Neural progenitor cell (in vitro differentiated cells): ENCODE measurements at regions not wholly inside any gene's neighbourhood (a gene's known extent, or its start where the extent isn't known, plus 50 kb on each side); places are given as distances from the start of the nearest gene placed in this dataset.

Source experiments
- DNase-seq: peaks from one replicate; pipeline ENCODE4 v3.0.0-alpha.2; 2016; ENCODE audit warnings: low spot score
- H2AFZ ChIP-seq: fragments of 200-600 bp; sonication (generic); replicated peaks from 2 replicates; pipeline ENCODE4 v1.6.1; 2016; ENCODE audit warnings: antibody characterized with exemption
- H3F3A ChIP-seq: fragments of 200-600 bp; sonication (generic); 2 replicates; pipeline ENCODE4 v1.6.1; 2016; ENCODE audit warnings: antibody characterized with exemption, low read depth
- H3K27ac ChIP-seq: fragments of 200-600 bp; sonication (generic); 2 replicates; pipeline ENCODE4 v1.5.1; 2016; ENCODE audit warnings: mild to moderate bottlenecking
- H3K27me3 ChIP-seq: fragments of 200-600 bp; sonication (generic); 2 replicates; pipeline ENCODE4 v1.6.1; 2016; ENCODE audit warnings: mild to moderate bottlenecking, moderate library complexity
- H3K36me3 ChIP-seq: fragments of 200-600 bp; sonication (generic); 2 replicates; pipeline ENCODE4 v1.5.1; 2016
- H3K4me1 ChIP-seq: fragments of 200-600 bp; sonication (generic); 2 replicates; pipeline ENCODE4 v1.6.1; 2016; ENCODE audit warnings: mixed run types
- H3K4me2 ChIP-seq: fragments of 200-600 bp; sonication (generic); 2 replicates; pipeline ENCODE4 v1.6.1; 2016
- H3K4me3 ChIP-seq: fragments of 200-600 bp; sonication (generic); 2 replicates; pipeline ENCODE4 v1.5.1; 2016
- H3K79me2 ChIP-seq: fragments of 200-600 bp; sonication (generic); 2 replicates; pipeline ENCODE4 v1.6.1; 2016; ENCODE audit warnings: low read depth
- H3K9ac ChIP-seq: fragments of 200-600 bp; sonication (generic); 2 replicates; pipeline ENCODE4 v1.6.1; 2016
- H3K9me3 ChIP-seq: fragments of 200-600 bp; sonication (generic); 2 replicates; pipeline ENCODE4 v1.5.1; 2016; ENCODE audit warnings: low read depth
- H4K20me1 ChIP-seq: fragments of 200-600 bp; sonication (generic); 2 replicates; pipeline ENCODE4 v1.6.1; 2016; ENCODE audit warnings: low read depth
- H3K27ac Mint-ChIP-seq: 3 replicates; pipeline ENCODE4 v1.8.0; 2021; ENCODE audit warnings: mixed read lengths
- H3K27me3 Mint-ChIP-seq: 2 replicates; pipeline ENCODE4 v1.8.0; 2022; ENCODE audit warnings: low read depth, mild to moderate bottlenecking, inconsistent platforms, moderate library complexity, mixed read lengths; ENCODE audit not compliant: insufficient read depth
- H3K36me3 Mint-ChIP-seq: 3 replicates; pipeline ENCODE4 v1.8.0; 2021; ENCODE audit warnings: mixed read lengths
- H3K4me1 Mint-ChIP-seq: 3 replicates; pipeline ENCODE4 v1.8.0; 2021; ENCODE audit warnings: mixed read lengths
- H3K4me3 Mint-ChIP-seq: 3 replicates; pipeline ENCODE4 v1.8.0; 2021; ENCODE audit warnings: mild to moderate bottlenecking, moderate library complexity, mixed read lengths
- H3K9me3 Mint-ChIP-seq: 3 replicates; pipeline ENCODE4 v1.8.0; 2020; ENCODE audit warnings: mixed read lengths
- CTCF ChIP-seq: fragments of 200-600 bp; sonication (generic); IDR thresholded peaks from 2 replicates; pipeline ENCODE4 v1.5.1; 2017; ENCODE audit warnings: antibody characterized with exemption, mild to moderate bottlenecking
- EZH2 ChIP-seq: fragments of 200-600 bp; sonication (generic); IDR thresholded peaks from 2 replicates; pipeline ENCODE4 v1.6.1; 2017; ENCODE audit warnings: antibody characterized with exemption, mild to moderate bottlenecking, moderate library complexity
- EZH2phosphoT487 ChIP-seq: fragments of 200-600 bp; sonication (generic); IDR thresholded peaks from 2 replicates; pipeline ENCODE4 v1.6.1; 2017; ENCODE audit warnings: antibody characterized with exemption

GRCh38 chr21:19695796-19696195 lies 1292.2 kb upstream of the TMPRSS15 start:
- Histone ChIP-seq H3K4me1 (peaks cover 25% of the 10 kb centered on the region), H3K4me2 (no peak overlapping the region), H4K20me1 (no peaks in the 10 kb centered on the region), H3K9me3 (no peaks in the 10 kb centered on the region), H3F3A (peaks cover 13% of the 10 kb centered on the region), H3K4me3 (no peak overlapping the region), H2AFZ (no peak overlapping the region), H3K79me2 (no peaks in the 10 kb centered on the region), H3K27ac (no peak overlapping the region), H3K9ac (no peak overlapping the region), H3K36me3 (no peaks in the 10 kb centered on the region), H3K27me3 (no peaks in the 10 kb centered on the region)
- TF ChIP-seq EZH2 (no peak), EZH2phosphoT487 (no peak), CTCF (no peak)
- no peaks in the 10 kb centered on the region for H3K36me3 Mint-ChIP-seq
- no peaks in the 10 kb centered on the region for H3K9me3 Mint-ChIP-seq
- no peak for DNase-seq
- peaks cover 17% of the 10 kb centered on the region for H3K4me1 Mint-ChIP-seq
- no peak overlapping the region for H3K4me3 Mint-ChIP-seq
- no peaks in the 10 kb centered on the region for H3K27me3 Mint-ChIP-seq
- H3K27ac Mint-ChIP-seq = no peak overlapping the region

GRCh38 chr21:19700476-19700875 lies 1296.9 kb upstream of the TMPRSS15 start:
- Histone ChIP-seq H3K4me1 (peaks cover 5% of the 10 kb centered on the region), H4K20me1 (no peaks in the 10 kb centered on the region), H3K4me2 (no peak overlapping the region), H3K27ac (no peak overlapping the region), H3K9ac (no peak overlapping the region), H3K36me3 (no peaks in the 10 kb centered on the region), H3K27me3 (no peaks in the 10 kb centered on the region), H3K79me2 (no peaks in the 10 kb centered on the region), H3K9me3 (no peaks in the 10 kb centered on the region), H3K4me3 (no peak overlapping the region), H3F3A (no peaks in the 10 kb centered on the region), H2AFZ (no peak overlapping the region)
- H3K27ac Mint-ChIP-seq = no peak overlapping the region
- no peak for DNase-seq
- H3K4me1 Mint-ChIP-seq = peaks cover 6% of the 10 kb centered on the region
- H3K4me3 Mint-ChIP-seq = no peak overlapping the region
- no peaks in the 10 kb centered on the region for H3K27me3 Mint-ChIP-seq
- no peaks in the 10 kb centered on the region for H3K9me3 Mint-ChIP-seq
- H3K36me3 Mint-ChIP-seq = no peaks in the 10 kb centered on the region
- TF ChIP-seq CTCF = no peak
- TF ChIP-seq EZH2 = no peak
- TF ChIP-seq EZH2phosphoT487 = no peak

GRCh38 chr21:19702726-19703125 lies 1295.5 kb upstream of the NCAM2 start:
- Histone ChIP-seq H3K4me1 (no peaks in the 10 kb centered on the region), H2AFZ (no peak overlapping the region), H3K36me3 (no peaks in the 10 kb centered on the region), H3K9me3 (no peaks in the 10 kb centered on the region), H3K4me2 (no peak overlapping the region), H3F3A (no peaks in the 10 kb centered on the region), H3K9ac (no peak overlapping the region), H3K4me3 (no peak overlapping the region), H3K27me3 (no peaks in the 10 kb centered on the region), H3K79me2 (no peaks in the 10 kb centered on the region), H4K20me1 (no peaks in the 10 kb centered on the region), H3K27ac (no peak overlapping the region)
- Mint-ChIP-seq H3K27me3 (no peaks in the 10 kb centered on the region), H3K36me3 (no peaks in the 10 kb centered on the region), H3K4me3 (no peak overlapping the region), H3K27ac (no peak overlapping the region), H3K4me1 (no peaks in the 10 kb centered on the region), H3K9me3 (peaks cover 6% of the 10 kb centered on the region)
- no peak for TF ChIP-seq CTCF
- no peak for TF ChIP-seq EZH2phosphoT487
- TF ChIP-seq EZH2 = no peak
- no peak for DNase-seq

DNA sequence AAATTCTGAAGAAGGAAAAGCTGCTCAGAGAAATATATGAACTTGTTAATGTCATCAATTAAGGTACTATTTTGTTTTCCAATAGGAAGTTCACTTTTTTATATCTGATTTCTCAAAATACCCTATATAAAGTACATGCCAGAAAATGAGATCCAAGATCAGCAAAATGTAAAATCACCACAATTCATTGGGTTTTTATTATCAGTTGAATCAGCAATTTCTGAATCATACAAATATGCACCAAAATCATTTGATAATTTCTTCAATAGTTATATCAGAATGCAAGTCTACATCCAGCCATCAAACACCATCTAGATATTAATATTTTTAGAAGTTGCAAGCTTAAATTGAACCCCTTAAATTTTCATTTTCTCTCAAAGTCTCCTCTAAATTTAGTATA lies 1293.4 kb upstream of the NCAM2 start:
- peaks cover 9% of the 10 kb centered on the region for H3K9me3 Mint-ChIP-seq
- Histone ChIP-seq H4K20me1 (no peaks in the 10 kb centered on the region), H3K9me3 (no peaks in the 10 kb centered on the region), H2AFZ (no peak overlapping the region), H3K36me3 (no peaks in the 10 kb centered on the region), H3K27me3 (no peaks in the 10 kb centered on the region), H3K79me2 (no peaks in the 10 kb centered on the region), H3F3A (no peaks in the 10 kb centered on the region), H3K4me3 (no peak overlapping the region), H3K4me2 (no peak overlapping the region), H3K9ac (no peak overlapping the region), H3K27ac (no peak overlapping the region), H3K4me1 (no peaks in the 10 kb centered on the region)
- H3K4me1 Mint-ChIP-seq = no peaks in the 10 kb centered on the region
- DNase-seq = no peak
- H3K36me3 Mint-ChIP-seq = no peaks in the 10 kb centered on the region
- TF ChIP-seq CTCF = no peak
- no peak for TF ChIP-seq EZH2
- no peak overlapping the region for H3K27ac Mint-ChIP-seq
- no peak overlapping the region for H3K4me3 Mint-ChIP-seq
- no peaks in the 10 kb centered on the region for H3K27me3 Mint-ChIP-seq
